ENCODE measurements at regions not wholly inside any gene's neighbourhood (a gene's known extent, or its start where the extent isn't known, plus 50 kb on each side); places are given as distances from the start of the nearest gene placed in this dataset.

DNA sequence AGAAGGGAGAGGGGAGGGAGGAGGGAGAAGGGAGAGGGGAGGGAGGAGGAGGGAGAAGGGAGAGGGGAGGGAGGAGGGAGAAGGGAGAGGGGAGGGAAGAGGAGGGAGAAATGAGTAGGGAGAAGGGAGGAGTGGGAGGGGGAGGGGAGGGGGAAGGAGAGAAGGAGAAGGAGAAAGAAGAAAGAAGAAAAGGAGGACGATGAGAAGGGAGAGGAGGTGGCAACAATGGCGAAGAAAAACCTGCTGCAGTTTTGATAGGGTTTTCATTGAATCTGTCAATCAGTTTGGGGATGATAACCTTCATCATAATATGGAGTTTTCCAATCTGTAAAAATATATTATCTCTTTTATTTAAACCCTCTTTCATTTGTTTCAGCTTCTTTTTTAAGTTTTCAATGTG lies 185.2 kb downstream of the ADAM29 start:
- TF ChIP-seq, protein P1, sequence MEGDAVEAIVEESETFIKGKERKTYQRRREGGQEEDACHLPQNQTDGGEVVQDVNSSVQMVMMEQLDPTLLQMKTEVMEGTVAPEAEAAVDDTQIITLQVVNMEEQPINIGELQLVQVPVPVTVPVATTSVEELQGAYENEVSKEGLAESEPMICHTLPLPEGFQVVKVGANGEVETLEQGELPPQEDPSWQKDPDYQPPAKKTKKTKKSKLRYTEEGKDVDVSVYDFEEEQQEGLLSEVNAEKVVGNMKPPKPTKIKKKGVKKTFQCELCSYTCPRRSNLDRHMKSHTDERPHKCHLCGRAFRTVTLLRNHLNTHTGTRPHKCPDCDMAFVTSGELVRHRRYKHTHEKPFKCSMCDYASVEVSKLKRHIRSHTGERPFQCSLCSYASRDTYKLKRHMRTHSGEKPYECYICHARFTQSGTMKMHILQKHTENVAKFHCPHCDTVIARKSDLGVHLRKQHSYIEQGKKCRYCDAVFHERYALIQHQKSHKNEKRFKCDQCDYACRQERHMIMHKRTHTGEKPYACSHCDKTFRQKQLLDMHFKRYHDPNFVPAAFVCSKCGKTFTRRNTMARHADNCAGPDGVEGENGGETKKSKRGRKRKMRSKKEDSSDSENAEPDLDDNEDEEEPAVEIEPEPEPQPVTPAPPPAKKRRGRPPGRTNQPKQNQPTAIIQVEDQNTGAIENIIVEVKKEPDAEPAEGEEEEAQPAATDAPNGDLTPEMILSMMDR (IDR thresholded peaks at IDR 0.05 in 4 of 5, conservative IDR thresholded peaks at IDR 0.05 in 1 of 5): no peak
- no peak for TF ChIP-seq POLR2A (IDR thresholded peaks at IDR 0.05)

Data from gastrocnemius medialis (tissue), 4 donors.